Kidney (tissue), 13 donors: ENCODE measurements at regions not wholly inside any gene's neighbourhood (a gene's known extent, or its start where the extent isn't known, plus 50 kb on each side); places are given as distances from the start of the nearest gene placed in this dataset.

Experiments used
- DNase-seq, 5 donors: peaks; one replicate each; pipeline ENCODE4 v3.0.0-alpha.2; 2013 to 2020
- FAIRE-seq: peaks from 2 replicates; lab custom pipeline; 2012; peaks lifted over from hg19 to GRCh38; lab: Jason Lieb, UNC
- H3K27ac ChIP-seq, 2 donors: one replicate each; pipeline ENCODE4 v1.7.0; 2013; ENCODE audit warnings: low read depth in 2 of 2, low read length in 2 of 2, inconsistent platforms in 1 of 2
- H3K27me3 ChIP-seq: one replicate; pipeline ENCODE4 v1.7.1; 2013; ENCODE audit warnings: low read length, inconsistent platforms; ENCODE audit not compliant: control insufficient read depth, insufficient read depth
- H3K36me3 ChIP-seq, 3 donors: one replicate each; pipeline versions ENCODE4 v1.7.0 to v1.7.1; 2013; ENCODE audit warnings: low read length in 3 of 3, control low read depth in 1 of 3, inconsistent platforms in 1 of 3; ENCODE audit not compliant: insufficient read depth in 3 of 3, control insufficient read depth in 2 of 3
- H3K4me1 ChIP-seq, 3 donors: one replicate each; pipeline versions ENCODE4 v1.7.0 to v1.7.1; 2013; ENCODE audit warnings: low read length in 3 of 3, inconsistent platforms in 1 of 3, low read depth in 1 of 3; ENCODE audit not compliant: control insufficient read depth in 2 of 3, insufficient read depth in 2 of 3
- H3K4me3 ChIP-seq, 3 donors: one replicate each; pipeline versions ENCODE4 v1.7.0 to v1.8.1; 2013; ENCODE audit warnings: low read length in 3 of 3, control low read depth in 1 of 3, inconsistent platforms in 1 of 3
- H3K9ac ChIP-seq, 3 donors: one replicate each; pipeline versions ENCODE4 v1.7.0 to v1.7.1; 2013; ENCODE audit warnings: low read length in 3 of 3, control low read depth in 1 of 3, inconsistent platforms in 1 of 3
- H3K9me3 ChIP-seq, 3 donors: one replicate each; pipeline versions ENCODE4 v1.7.0 to v1.7.1; 2013; ENCODE audit warnings: low read length in 3 of 3, control low read depth in 1 of 3, inconsistent platforms in 1 of 3; ENCODE audit not compliant: control insufficient read depth in 2 of 3, insufficient read depth in 1 of 3
- intact Hi-C: fragments of 100-400 bp; cut with DNase I; formaldehyde crosslinking; loops from one replicate; pipeline ENCODE4 v1.11.1; 2022
- TF ChIP-seq, protein P1 (sequence below): IDR thresholded peaks from 3 replicates; pipeline ENCODE4 v1.5.1; 2012; ENCODE audit warnings: mild to moderate bottlenecking, moderate library complexity, borderline replicate concordance; ENCODE audit not compliant: insufficient read depth; ENCODE audit errors: extremely low read depth
- donor health status: control.
- donor health status: control.
- donor health status: control.
- donor health status: control.
- donor health status: control.
- donor health status: DM: yes; HTN: yes; CAD: no.
- donor health status: Normal renal cell carcinoma (clear cell type).

DNA sequence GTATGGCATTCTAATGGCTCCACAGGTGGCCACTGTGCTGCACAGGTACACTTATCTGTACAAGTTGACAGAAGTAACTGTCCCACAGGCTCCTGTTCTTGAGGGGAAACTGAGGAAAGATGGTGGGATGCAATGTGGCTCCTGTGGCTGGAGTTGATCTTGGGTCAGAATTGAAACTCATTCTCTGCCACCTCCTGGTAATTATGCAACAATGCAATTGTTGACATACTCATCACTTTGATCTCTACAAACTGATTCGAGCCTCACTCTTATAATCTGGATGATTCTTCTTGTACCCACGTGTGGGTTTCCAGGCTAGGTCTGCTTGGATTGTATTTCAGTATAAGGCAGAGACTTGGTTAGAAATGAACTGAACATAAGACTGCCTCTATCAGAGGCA lies 148.8 kb downstream of the CCNG2 start:
- DNase-seq (no peak), FAIRE-seq (no peak)
- Histone ChIP-seq H3K9ac (no peak overlapping the region), H3K27me3 (no peaks in the 10 kb centered on the region), H3K36me3 (no peaks in the 10 kb centered on the region), H3K27ac (no peak overlapping the region), H3K4me3 (no peak overlapping the region), H3K9me3 (no peaks in the 10 kb centered on the region), H3K4me1 (no peaks in the 10 kb centered on the region)
- TF ChIP-seq, protein P1, sequence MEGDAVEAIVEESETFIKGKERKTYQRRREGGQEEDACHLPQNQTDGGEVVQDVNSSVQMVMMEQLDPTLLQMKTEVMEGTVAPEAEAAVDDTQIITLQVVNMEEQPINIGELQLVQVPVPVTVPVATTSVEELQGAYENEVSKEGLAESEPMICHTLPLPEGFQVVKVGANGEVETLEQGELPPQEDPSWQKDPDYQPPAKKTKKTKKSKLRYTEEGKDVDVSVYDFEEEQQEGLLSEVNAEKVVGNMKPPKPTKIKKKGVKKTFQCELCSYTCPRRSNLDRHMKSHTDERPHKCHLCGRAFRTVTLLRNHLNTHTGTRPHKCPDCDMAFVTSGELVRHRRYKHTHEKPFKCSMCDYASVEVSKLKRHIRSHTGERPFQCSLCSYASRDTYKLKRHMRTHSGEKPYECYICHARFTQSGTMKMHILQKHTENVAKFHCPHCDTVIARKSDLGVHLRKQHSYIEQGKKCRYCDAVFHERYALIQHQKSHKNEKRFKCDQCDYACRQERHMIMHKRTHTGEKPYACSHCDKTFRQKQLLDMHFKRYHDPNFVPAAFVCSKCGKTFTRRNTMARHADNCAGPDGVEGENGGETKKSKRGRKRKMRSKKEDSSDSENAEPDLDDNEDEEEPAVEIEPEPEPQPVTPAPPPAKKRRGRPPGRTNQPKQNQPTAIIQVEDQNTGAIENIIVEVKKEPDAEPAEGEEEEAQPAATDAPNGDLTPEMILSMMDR, result no peak
- intact Hi-C loops, result no loop called here

DNA sequence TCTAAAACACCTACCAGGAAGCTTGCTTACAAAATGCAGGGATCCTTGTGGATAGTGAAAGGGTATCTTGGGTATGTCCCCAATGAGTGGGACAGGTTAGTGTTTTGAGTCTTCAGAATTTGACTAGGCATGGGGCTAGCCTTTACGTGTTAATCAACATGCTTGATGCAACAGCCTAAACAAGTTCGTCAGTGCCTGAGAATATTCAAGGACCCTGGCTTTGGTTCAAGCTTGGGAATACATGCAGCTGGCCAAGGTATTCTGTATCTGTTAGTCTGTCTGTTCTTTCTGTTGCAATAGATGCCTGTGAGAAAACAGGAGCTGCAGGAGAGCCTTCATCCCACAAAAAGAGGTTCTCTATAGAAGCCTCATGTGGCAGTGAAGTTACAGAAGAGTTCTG lies 149.5 kb downstream of the CCNG2 start:
- no peak for FAIRE-seq
- Histone ChIP-seq H3K4me3 (no peak overlapping the region), H3K9me3 (no peaks in the 10 kb centered on the region), H3K4me1 (no peaks in the 10 kb centered on the region), H3K27ac (no peak overlapping the region), H3K27me3 (no peaks in the 10 kb centered on the region), H3K9ac (no peak overlapping the region), H3K36me3 (no peaks in the 10 kb centered on the region)
- intact Hi-C loops, result no loop called here
- DNase-seq, result no peak
- TF ChIP-seq, protein P1, result no peak

DNA sequence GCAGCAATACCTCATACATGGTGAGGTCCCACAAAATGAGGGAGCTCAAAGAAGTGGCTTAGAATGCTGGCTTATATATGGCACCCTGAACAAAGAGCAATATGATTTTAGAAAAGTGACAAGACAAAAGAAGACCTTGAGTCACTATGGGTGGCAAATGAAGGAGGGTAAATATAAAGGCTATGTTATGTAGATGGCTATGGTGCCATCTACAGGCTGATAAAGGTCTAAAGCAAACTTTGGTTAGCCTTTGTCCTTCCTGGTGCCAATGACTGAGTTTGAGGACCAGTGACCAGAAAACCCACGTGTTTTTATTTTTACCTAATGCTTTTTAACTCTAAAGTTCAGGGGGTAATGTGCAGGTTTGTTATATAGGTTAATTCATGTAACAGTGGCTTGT lies 151.8 kb downstream of the CCNG2 start:
- FAIRE-seq, result no peak
- no peak overlapping the region for H3K4me3 ChIP-seq
- no peak overlapping the region for H3K9ac ChIP-seq
- no peaks in the 10 kb centered on the region for H3K9me3 ChIP-seq
- H3K4me1 ChIP-seq, result no peaks in the 10 kb centered on the region
- TF ChIP-seq, protein P1, result no peak
- no peaks in the 10 kb centered on the region for H3K36me3 ChIP-seq
- intact Hi-C loops, result no loop called here
- no peak overlapping the region for H3K27ac ChIP-seq
- DNase-seq, result peak in 2 of 5 donors; percentile 5 to 30
- H3K27me3 ChIP-seq, result no peaks in the 10 kb centered on the region

DNA sequence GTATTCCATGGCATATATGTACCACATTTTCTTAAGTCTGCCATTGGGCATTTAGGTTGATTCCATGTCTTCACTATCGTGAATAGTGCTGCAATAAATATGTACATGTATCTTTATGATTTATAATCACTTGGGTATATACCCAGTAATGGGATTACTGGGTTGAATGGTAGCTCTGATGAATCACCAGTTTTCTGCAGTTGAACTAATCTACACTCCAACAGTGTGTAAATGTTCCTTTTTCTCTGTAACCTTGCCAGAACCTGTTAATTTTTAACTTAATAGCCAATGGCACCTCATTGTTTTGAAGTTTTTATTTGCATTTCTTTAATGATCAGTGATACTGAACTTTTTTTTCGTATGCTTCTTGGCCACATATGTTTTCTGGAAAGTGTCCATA lies 152.5 kb downstream of the CCNG2 start:
- intact Hi-C loops, result no loop called here
- TF ChIP-seq, protein P1, result no peak
- Histone ChIP-seq H3K9ac (no peak overlapping the region), H3K27me3 (no peaks in the 10 kb centered on the region), H3K4me3 (no peak overlapping the region), H3K9me3 (no peaks in the 10 kb centered on the region), H3K4me1 (no peaks in the 10 kb centered on the region), H3K36me3 (no peaks in the 10 kb centered on the region), H3K27ac (no peak overlapping the region)
- no peak for DNase-seq
- no peak for FAIRE-seq
